ENCODE measurements at regions not wholly inside any gene's neighbourhood (a gene's known extent, or its start where the extent isn't known, plus 50 kb on each side); places are given as distances from the start of the nearest gene placed in this dataset.

- peak overlapping the region; percentile 88 for H3K27ac Mint-ChIP-seq
Measured at GRCh38 chr21:31509194-31510017, 150.1 kb upstream of the SOD1 start.

GRCh38 chr21:31505975-31506374, 153.5 kb upstream of the SOD1 start:
- Mint-ChIP-seq H3K27me3 (no peaks in the 10 kb centered on the region), H3K36me3 (peaks cover 11% of the 10 kb centered on the region), H3K27ac (peak overlapping the region; percentile 63), H3K4me1 (ENCODE audit: unreplicated experiment) (peaks cover 39% of the 10 kb centered on the region), H3K4me3 (peak overlapping the region; percentile 47), H3K9me3 (peaks cover 5% of the 10 kb centered on the region)
- no peak for DNase-seq (ENCODE audit: extremely low spot score, unreplicated experiment)
- no peak for TF ChIP-seq CTCF (conservative IDR thresholded peaks at IDR 0.05)

More at GRCh38 chr21:31509194-31510017, 150.1 kb upstream of the SOD1 start:
- peaks cover 35% of the 10 kb centered on the region for H3K4me1 Mint-ChIP-seq (ENCODE audit: unreplicated experiment)
- peaks cover 5% of the 10 kb centered on the region for H3K36me3 Mint-ChIP-seq
- H3K27me3 Mint-ChIP-seq, result no peaks in the 10 kb centered on the region
- H3K9me3 Mint-ChIP-seq, result no peaks in the 10 kb centered on the region
- peak; percentile 50 for TF ChIP-seq CTCF (conservative IDR thresholded peaks at IDR 0.05)
- no peak for DNase-seq (ENCODE audit: extremely low spot score, unreplicated experiment)
- peak overlapping the region; percentile 72 for H3K4me3 Mint-ChIP-seq

DNA sequence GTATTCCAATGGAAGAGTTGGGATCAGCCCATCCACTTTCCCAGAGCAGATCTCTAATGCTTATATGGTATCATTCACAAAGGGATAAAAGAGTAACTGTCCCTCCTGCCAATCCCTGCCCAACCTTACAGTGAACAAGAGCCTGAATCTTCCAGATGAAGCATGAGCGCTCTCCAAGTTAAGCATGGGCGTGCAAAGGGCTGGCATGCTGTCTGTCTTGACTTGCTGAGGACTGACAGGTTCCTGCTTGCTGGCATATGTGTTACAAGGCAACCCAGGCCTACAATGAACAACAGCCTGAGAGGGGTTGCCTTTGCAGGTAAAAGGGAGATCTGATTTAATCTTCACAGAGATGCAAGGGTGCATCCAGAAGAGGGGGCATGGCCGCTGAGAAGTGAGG, 155.6 kb upstream of the SOD1 start:
- no peak for TF ChIP-seq CTCF (conservative IDR thresholded peaks at IDR 0.05)
- Mint-ChIP-seq H3K36me3 (peaks cover 11% of the 10 kb centered on the region), H3K4me1 (ENCODE audit: unreplicated experiment) (peaks cover 39% of the 10 kb centered on the region), H3K4me3 (no peak overlapping the region), H3K27me3 (no peaks in the 10 kb centered on the region), H3K27ac (no peak overlapping the region), H3K9me3 (peaks cover 5% of the 10 kb centered on the region)
- DNase-seq (ENCODE audit: extremely low spot score, unreplicated experiment), result no peak

DNA sequence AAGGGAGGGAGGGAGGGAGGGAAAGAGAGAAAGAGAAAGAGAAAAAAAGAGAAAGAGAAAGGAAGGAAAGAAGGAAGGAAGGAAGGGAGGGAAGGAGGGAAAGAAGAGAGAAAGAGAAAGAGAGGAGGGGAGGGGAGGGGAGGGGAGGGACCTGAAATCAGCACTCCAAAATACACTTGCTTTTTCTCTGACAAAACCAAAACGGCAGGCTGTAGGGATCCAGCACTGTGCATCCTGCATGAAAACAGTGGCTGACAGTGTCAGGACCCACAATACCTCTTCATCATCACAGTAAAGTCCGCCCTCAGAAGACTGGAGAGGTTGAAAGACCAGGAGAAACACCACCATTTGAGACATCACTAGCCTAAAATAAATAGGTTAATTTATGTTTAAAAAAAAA, 156.0 kb upstream of the SOD1 start:
- TF ChIP-seq CTCF (conservative IDR thresholded peaks at IDR 0.05), result no peak
- peaks cover 39% of the 10 kb centered on the region for H3K4me1 Mint-ChIP-seq (ENCODE audit: unreplicated experiment)
- peaks cover 11% of the 10 kb centered on the region for H3K36me3 Mint-ChIP-seq

DNA sequence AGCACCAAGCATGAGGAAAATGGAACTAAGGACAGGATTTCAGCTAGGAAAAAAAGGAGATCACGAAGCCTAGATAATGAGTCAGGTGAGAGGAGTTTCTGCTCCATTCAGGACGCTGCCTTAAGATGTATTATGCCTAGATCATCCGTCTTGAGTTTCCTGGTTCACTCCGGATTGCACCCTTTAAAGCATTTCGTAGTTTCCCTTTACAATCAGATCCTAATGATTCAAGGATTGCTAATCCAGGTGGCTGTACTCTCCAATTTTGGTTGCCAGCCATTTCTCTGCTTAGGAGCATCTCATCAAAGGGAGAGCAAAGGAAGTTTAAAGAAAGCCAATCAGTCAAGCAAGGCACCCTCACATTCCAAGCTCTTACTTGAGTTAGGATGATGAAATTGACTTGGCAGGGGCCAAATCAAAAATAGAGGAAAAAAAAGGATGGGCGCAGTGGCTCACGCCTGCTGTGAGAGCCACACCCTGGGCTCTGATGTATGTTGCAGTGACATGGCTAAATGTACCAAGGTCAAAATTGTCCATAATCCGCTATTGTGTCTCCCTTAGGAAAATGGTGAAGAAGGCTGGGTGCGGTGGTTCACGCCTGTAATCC, 156.9 kb upstream of the SOD1 start:
- no peaks in the 10 kb centered on the region for H3K27me3 Mint-ChIP-seq
- peaks cover 42% of the 10 kb centered on the region for H3K4me1 Mint-ChIP-seq (ENCODE audit: unreplicated experiment)
- peaks cover 13% of the 10 kb centered on the region for H3K36me3 Mint-ChIP-seq
- H3K4me3 Mint-ChIP-seq, result peak overlapping the region; percentile 74
- DNase-seq (ENCODE audit: extremely low spot score, unreplicated experiment), result no peak
- TF ChIP-seq CTCF (conservative IDR thresholded peaks at IDR 0.05), result no peak
- H3K9me3 Mint-ChIP-seq, result peaks cover 5% of the 10 kb centered on the region
- H3K27ac Mint-ChIP-seq, result peak overlapping the region; percentile 98

More for the DNA sequence above, 156.0 kb upstream of the SOD1 start:
- no peak overlapping the region for H3K27ac Mint-ChIP-seq
- peaks cover 5% of the 10 kb centered on the region for H3K9me3 Mint-ChIP-seq
- no peak overlapping the region for H3K4me3 Mint-ChIP-seq
- H3K27me3 Mint-ChIP-seq, result no peaks in the 10 kb centered on the region
- no peak for DNase-seq (ENCODE audit: extremely low spot score, unreplicated experiment)

Data from type B pancreatic cell (in vitro differentiated cells).